Medulla oblongata (tissue), 1 donor: ENCODE measurements at regions not wholly inside any gene's neighbourhood (a gene's known extent, or its start where the extent isn't known, plus 50 kb on each side); places are given as distances from the start of the nearest gene placed in this dataset.

Experiments used
- DNase-seq: peaks from one replicate; pipeline ENCODE4 v3.0.0-alpha.2; 2015; ENCODE audit errors: extremely low spot score

GRCh38 chrX:10813761-10814160 lies 193.4 kb upstream of the MID1 start:
- no peak for DNase-seq

DNA sequence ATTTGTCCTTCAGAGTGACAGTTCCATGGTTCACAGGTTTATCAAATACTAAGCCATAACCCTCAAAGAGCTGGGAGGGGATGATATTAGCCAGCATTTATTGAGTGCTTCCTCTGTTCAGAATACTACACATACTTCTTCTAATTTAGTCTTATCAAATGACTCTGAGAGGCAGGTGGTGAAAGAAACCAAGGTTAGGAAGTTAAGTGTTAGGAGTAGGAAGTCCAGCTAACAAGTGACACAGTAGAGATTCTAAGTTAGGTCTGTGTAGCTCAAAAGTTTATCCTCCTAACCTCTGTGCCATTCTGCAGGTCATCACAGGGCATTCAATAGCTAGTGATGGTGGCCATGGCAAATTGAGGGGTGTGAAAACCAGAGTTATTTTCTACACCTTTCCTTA lies 198.3 kb upstream of the MID1 start:
- DNase-seq, result no peak

GRCh38 chrX:10819973-10820372 lies 199.6 kb upstream of the MID1 start:
- no peak for DNase-seq

- DNase-seq, result peak; percentile 24
Measured at GRCh38 chrX:10821293-10821692, 200.9 kb upstream of the MID1 start.

GRCh38 chrX:10828036-10828435 lies 207.7 kb upstream of the MID1 start:
- DNase-seq, result no peak

GRCh38 chrX:10828640-10829039 lies 208.3 kb upstream of the MID1 start:
- no peak for DNase-seq

DNA sequence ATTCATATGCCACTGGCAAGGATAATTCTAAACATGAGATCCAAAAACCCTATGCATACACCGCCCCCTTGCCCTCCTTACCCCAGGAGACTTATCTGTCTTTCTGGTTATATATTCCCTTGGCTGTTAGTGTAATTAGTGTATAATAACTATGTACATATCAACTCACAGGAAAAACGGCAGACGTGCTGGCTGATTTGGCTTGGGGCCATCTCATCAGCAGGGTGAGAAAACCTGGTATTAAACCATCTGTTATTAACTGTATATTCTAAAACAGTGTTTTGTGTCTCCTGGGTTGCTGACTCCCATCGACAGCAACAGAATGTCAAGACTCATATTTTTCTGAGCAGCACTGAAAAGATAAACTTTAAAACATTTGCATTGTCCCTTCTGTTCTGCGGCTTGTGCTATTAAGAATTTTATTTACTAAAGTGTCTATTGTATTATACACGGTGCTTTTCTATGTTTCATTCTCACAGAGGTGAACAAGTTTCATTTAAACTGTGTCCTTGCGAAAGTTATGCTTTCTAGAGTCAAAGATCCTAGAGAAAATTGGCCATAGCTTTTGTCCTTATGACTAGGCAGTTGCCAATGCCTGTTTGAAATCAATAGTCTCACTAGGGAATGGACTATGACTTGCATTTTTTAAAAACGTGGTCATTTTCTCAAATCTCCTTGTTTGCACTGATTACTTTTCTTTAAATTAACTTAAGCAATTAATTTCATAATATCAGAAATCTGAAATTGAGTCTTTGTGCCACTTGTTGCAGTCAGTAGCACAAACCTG lies 211.5 kb upstream of the MID1 start:
- DNase-seq, result no peak

DNA sequence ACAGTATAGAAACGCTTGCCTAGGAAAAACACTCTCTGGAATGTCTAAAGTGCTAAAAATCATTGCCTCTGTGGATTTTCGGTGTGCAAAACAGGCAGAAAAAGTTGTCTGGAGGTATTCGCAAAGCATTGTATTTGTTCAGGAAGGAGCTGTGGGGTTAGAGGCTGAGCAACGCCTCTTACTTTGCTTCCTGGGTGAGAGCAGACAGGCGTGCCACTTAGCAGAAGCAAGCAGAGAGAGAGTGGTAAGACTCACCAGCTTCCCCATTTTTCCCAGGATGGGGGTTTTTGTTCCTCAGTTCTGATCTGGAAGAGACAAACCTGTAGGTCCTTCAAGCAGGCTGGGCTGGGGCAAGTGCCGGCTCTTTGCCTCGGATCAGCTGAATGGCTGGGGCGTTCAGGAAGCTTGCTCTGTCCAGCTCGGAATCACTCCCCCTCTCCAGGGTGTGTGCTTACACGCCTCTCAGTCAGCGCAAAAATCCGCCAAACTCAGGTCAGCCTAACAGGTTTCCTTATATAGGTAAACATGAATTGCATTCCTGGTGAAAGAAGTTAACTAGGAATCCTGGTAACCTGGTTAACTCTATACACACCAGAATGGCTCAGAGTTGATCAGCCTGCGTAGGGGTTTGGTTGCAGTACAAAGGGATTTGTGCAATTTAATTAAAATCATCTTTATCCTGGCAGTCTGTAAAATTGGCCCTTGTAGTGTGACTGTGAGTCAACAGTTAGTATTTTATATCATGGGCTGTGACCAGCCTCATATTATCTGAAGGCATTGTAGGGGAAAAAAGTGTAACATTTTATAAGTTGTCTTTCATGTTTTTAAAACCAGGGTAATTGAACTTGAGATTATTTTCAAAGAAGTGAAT lies 213.1 kb upstream of the MID1 start:
- no peak for DNase-seq

- no peak for DNase-seq
Measured at GRCh38 chrX:10841579-10841978, 221.2 kb upstream of the MID1 start.

- no peak for DNase-seq
Measured at GRCh38 chrX:10842646-10843045, 222.3 kb upstream of the MID1 start.

- DNase-seq, result no peak
Measured at GRCh38 chrX:10847333-10847732, 226.9 kb upstream of the MID1 start.

- DNase-seq, result no peak
Measured at GRCh38 chrX:10851809-10852208, 231.4 kb upstream of the MID1 start.

DNA sequence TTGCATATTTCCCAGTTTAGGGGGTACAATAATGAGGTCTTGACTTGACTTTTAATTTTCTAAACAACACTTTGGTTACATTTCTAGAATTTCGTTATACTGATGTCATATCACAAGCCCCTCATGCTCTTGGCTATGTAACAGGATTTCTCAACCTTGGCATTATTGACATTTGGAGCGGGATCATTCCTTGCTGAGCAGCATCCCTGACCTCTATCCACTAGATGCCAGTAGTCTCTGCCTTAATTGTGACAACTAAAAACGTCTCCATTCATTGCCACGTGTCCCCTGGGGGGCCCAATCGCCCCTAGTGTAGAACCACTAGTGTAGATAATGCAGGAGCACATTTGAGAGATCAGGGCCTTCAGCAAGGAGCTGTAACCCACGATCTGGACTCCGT lies 234.2 kb upstream of the MID1 start:
- no peak for DNase-seq

DNA sequence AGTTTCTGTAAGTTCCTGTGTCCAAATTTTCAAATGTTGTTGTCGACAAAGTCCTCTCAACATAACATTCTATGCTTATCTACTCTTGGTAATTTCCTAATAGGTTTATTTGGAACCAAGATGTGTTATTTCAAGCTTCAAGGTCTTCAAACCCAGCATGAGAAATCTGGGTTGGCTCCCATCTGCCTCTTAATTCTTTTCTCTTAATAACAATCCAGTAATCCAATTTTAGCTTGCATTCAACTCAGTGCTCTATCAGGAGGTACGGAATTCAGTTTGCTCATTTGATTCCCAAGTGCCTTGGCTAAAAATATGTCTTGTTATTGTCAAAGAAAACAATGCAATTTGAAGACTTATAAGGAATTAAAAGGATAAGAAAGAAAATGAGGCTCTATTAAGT lies 235.5 kb upstream of the MID1 start:
- DNase-seq, result no peak

DNA sequence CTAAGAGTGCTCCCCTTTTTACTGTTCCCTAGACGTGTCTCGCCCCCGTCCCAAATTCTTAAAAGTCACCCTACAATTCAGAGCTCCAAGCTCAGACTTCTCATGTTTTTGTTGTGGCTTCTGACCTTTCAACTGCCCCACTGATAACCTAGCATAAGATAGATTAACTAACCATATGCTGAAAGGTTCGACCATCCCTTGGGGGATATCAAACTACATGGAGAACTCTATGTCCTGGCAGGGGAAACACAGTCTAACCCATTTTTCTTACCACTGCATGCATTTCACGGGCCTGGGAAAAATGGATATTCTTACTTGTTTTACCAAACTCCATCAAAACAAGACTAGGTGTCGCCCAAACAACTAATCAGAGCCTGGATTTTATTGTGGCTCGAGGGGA lies 236.4 kb upstream of the MID1 start:
- DNase-seq, result no peak

- DNase-seq, result no peak
Measured at GRCh38 chrX:10859353-10859752, 239.0 kb upstream of the MID1 start.

- no peak for DNase-seq
Measured at GRCh38 chrX:10875995-10876394, 235.1 kb upstream of the HCCS start.

GRCh38 chrX:10882484-10882883 lies 228.6 kb upstream of the HCCS start:
- DNase-seq, result no peak

DNA sequence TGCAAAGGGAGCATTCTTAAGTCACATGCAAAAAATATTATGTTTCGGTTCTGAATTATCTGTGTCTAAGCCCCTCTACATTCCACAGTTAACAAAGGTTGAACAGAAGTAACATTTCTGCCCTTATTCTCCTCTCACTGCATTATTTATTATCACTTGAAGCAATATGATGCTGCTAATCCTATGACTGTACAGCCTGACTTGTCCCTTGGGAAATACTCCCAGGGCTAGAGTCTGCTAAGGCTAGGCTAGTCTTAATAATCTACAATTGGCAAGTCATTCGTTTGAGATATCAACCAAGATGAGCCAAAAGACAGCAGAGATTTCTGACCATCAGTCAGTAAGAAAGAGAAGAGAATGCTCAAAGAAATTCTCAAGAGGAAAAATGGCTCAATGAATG lies 226.9 kb upstream of the HCCS start:
- DNase-seq, result no peak

DNA sequence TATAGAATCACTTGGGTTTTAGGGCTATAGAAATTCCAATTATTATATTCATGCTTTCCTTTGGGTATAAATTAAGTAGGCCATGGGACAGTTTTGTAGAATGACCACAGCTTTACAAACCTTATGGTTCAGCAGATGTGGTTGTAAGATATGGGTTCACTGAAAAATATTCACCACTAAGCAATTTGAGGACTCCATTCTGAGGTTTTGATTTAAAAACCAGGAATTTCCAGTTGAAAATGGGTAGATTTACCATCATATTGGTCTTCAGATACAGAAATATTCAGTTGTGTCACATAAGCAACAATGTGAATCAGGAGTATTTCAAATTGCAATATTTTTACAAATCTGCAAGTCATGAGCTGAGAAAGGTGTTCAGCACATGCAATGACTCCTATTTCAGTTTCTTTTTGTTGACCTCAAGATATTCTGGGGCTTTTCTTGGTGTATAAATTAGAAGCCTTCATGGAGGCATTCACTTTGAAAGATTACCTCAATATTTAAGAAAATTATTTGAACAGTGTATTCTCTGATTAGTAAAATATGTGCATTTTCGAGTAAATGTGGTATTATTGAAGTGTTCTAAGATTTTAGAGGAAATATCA lies 218.4 kb upstream of the HCCS start:
- DNase-seq, result no peak

DNA sequence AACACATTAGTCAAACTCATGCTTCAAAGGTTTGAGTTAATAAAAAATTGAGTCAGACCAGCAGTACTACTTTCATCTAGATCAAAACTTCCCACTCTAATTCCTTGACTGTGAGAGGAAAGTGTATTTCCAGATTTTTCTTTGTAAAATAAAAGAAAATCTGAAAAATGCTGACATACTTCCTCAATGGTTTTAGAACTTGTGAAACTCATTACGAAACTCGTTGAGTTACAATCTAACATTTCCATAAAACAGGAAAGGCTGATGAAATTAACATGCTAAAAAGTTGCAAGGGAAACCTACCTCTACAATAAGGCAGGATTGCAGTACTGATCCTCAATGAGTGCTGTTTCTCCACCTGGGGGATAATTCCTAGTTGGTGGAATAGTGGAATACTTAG lies 217.8 kb upstream of the HCCS start:
- DNase-seq, result no peak

GRCh38 chrX:10893976-10894375 lies 217.2 kb upstream of the HCCS start:
- DNase-seq, result no peak

DNA sequence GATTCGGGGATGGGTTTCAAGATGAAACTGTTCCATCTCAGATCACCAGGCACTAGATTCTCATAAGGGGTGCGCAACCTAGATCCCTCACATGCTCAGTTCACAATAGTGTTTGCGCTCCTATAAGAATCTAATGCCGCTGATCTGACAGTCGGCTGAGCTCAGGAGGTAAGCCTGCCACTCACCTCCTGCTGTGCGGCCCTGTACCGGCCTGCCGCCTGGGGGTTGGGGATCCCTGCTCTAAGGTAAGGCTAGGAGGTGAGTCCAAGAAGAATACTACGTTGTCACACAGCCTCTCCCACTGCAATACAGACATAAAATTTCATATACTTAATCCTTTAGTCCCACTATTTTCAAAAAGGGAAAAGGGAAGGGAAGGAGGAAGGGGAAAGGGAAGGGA lies 213.4 kb upstream of the HCCS start:
- DNase-seq, result no peak
